ENCODE measurements at regions not wholly inside any gene's neighbourhood (a gene's known extent, or its start where the extent isn't known, plus 50 kb on each side); places are given as distances from the start of the nearest gene placed in this dataset.
"Not testable (repeated sequence)": the region's sequence is repeated elsewhere in the genome, so short reads cannot be mapped to it uniquely, and the experiment has no call there.

DNA sequence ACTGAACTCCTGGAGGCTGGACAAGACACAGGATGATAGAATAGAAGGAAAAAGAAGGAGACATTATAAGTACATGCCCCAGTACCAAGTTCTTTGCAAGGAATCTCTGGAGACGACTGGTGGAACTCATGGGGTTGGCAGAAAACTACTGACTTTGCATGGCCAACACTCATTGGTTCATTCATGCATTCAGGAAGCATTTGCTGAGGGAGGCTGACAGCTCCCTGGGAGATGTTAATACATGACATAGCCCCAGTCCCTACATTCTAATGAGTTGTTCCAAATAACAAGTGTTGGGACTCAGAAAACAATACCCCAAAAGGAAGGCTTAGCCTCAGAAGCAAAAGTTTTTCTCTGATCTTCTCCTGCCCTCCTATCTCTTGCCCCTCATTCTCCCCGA, 172.8 kb upstream of the IRF2BP2 start:
- DNase-seq = no peak

DNA sequence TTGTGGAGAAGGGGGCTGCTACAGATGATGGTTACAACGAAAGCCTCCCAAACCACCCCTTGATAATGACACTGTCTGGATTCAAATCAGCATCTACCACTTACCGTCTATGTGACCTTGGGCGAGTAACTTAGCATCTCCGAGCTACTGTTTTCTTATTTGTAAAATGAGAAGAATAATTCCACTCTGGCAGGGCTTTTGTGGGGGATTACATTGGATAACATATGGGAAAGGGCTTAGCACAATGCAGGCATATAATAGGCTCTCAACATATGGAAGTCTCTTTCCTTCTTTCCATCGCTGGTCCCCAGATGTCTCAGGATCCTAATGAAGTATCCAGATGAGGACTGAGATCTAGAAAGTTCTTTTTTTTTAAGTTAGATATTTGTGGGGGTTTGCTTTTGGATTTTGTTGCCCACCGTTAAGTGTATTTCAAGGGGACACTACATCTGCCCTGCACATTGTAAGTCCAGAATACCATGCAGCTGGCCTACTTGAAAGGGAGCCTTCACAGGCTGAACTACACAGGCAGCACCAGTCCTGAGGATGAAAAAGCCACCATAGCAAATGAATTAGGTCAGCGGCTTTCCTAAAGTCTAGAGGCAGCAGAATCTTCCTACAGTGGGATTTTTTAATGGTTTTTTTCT, 172.2 kb upstream of the IRF2BP2 start:
- no peak for DNase-seq

DNA sequence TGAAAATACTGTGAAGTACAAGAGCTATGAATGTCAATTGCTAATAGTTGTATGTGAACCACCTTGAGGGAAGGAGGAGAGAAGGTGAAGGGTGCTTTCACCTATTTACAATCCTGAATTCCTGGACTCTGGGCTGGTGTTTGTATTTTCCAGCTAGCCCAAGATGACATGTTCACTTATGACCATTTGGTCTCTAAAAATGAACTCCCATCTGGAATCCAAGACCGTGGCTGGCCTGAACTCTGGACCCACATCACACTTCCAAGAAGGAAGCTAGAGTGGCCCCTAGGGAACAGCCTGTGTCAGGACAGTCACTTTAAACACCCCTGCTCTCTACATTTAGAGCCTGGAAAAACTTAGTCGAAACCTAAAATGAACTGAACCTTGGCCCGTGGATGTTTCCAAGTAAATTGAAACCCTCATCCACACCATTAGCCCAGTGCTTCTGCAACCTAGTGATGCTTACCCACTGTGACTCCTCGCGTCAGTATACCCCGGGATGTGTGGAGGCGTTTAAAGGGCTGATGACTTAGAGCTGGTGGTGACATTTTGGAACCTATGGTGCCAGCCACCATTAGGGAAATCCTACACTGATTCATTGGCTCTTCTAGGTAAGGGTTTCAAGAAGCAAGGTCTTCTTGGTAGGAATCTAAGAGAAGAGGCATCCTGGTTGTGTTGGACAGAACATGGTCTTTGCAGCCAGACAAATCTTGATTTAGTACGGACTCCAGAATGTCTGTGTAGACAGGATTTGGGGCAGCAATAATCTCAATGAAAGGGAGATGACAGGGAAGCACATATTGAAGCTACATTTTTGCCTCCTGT, 171.5 kb upstream of the IRF2BP2 start:
- DNase-seq = no peak

DNA sequence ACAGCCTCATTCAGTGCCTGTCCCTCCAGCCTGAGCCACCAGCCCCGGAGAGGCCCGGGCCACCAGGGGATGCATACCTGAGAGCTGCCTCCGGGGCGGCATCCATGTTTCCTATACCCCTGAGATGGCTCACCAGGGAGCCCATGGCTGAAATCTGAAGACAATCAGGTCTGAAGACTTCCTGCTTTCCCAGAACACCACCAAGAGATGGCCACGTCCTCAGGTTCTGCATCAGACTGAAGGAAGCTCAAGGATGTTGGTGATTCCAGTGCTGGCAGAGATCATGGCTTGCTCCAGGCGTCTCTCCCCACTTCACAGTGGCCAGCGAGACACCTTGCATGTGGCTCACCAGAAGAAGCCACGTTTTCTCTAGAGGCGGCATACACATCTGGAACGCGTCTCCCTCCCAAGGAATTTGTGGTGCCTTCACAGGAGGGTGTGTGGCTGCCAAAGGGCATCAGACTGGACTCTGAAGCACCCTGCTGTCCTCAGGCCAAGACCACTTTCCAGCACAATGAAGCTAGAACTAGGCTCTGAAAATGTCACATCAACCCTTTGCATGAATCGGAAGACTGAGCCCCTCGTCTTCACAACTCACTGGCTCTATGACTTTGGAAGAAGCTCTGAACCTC, 170.7 kb upstream of the IRF2BP2 start:
- DNase-seq = no peak

DNA sequence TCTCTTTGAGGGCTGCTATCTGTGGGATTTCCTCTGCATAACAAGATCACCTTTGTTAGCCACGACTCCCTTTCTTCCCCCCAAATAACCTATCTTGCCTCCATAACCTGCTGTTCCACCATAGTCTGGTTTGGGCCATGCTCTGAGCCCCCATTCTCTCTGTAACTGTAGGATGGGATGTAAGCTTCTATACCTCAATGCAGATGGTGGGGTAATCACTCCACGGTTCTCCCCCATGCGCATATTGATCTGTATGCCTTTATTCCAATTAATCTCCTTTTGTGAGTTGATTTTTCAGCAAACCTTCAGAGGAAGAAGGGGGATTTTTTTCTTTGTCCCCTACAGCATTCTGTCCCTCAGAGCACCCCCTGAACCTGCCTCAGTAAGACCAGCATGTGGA, 170.1 kb upstream of the IRF2BP2 start:
- no peak for DNase-seq

DNA sequence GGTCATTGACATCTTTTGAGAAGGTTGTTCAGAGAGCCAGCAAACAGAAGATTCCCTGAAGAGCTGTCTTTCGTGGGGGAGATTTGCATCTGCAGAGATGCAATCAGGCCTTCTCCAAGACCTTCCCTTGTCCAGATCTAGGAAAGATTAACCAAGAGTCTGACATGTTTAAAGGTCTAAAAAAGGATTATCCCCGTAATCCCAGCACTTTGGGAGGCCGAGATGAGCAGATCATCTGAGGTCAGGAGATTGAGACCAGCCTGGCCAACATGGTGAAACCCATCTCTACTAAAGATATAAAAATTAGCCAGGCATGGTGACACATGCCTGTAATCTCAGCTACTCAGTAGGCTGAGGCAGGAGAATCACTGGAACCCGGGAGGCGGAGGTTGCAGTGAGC, 169.6 kb upstream of the IRF2BP2 start:
- DNase-seq = not testable (repeated sequence)

DNA sequence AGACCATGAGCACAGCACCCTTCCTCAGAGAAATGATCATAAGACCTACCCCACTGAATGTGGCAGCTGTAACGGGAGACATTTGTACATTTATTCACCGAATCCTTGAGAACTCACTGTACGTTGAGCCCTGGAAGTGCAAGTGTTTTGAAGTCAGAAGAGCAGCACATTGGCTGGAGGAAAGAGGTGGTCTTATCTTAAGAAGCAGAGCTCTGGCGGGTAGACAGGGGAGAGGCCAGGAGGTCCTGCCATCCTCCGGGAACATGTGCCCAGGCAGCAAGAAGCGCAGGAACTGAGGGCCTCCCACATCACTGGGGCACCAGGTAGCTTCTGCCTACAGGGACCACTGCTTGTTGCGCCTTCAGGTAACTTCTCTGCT, 169.2 kb upstream of the IRF2BP2 start:
- DNase-seq = peak; percentile 15

DNA sequence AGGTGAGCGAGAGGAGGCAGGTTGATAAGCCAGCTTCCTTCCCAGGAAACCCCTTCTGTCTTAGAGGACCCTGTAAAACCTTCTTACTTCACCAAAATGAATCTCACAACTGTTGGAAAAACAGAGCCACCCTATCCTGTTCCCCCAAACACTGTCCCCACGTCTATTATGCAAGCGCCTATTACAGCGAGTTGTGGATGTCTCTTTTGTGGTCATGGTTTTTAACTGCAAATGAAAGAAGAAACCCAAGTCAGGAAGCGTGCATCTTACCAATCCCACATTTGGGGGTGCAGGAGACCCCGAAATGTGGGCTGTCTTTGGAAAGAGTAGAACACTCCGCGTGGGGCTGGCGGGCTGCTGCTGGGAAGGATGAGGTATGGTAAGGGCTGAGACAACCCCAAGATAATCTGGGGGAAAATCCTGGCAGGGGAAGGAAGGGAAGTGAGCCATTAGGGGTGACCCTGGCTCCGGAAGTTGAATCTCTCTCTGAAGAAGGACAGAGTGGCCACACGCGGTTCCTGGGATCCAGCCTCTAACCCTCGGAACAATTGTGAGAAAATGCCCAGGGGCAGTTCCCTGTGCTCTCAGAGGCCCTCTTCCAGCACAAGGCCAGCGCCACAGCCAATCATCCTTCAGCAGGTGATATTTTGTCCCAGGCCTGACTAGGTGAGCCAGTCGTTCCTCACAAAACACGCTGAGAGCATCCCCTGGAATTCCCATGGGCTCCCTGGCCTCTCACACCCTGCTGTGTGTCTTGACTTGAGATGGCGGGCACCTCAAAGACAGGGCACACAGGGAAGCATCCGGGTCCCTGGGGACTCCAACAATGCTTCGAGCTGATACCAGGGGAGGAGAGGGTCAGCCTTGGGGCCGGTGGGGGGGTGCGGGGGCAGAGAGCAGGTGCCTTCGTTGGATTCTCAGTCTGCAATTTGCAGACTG, 168.5 kb upstream of the IRF2BP2 start:
- DNase-seq = peak; percentile 27

DNA sequence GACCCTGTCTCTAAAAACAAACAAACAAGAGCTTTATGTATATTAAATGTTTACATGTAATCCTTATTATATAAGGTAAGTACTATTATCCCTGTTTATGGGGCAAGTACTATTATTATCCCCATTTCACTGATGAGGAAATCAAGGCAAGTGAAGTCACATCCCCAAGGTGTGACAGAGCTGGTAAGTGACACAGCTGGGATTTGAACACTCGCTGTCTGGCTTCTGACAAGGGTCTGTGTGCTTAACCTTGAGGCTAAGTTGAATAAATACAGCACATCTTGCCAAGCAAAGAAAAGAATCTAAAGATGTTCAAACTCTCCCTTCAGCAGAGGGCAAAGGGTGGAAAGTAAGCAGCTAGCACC, 167.9 kb upstream of the IRF2BP2 start:
- no peak for DNase-seq

DNA sequence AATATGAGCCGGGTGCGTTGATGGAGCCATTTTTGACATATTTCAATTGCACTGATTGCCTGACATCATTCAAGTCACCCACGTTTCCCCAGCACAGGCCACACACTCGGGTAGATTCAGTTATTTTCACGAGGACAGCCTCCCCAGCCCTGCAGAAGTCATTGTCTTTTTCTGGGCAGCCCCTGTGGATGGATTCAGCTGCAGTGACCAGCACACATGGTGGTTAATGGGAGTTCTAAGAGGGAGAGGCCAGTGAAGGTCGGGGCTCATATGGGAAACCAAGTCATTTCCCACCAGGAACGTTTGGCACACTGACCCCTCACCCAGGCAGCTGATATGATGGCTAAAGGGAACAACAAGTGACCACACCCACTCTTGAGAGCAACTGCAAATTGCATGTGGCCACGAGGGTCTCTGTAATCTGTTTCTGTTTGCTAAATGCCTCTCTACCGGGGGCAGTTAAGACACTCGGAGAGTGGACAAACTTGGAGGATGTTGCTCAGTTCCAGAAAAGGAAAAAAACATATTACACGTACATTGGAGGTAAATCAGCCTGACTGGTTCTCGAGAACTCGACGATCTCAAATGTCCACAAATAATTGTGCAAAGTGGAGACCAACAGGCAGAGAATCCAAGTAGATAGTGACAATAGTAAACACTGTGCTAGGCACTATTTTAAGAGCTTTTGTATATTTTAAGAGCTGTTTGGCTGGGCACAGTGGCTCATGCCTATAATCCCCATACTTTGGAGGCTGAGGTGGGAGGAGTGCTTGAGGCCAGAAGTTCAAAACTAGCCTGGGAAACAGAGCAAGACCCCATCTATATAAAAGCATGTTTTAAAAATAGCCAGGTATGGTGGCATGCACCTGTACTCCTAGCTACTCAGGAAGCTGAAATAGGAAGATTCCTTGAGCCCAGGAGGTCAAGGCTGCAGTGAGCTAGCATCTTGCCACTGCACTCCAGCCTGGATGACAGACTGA, 167.2 kb upstream of the IRF2BP2 start:
- no peak for DNase-seq

DNA sequence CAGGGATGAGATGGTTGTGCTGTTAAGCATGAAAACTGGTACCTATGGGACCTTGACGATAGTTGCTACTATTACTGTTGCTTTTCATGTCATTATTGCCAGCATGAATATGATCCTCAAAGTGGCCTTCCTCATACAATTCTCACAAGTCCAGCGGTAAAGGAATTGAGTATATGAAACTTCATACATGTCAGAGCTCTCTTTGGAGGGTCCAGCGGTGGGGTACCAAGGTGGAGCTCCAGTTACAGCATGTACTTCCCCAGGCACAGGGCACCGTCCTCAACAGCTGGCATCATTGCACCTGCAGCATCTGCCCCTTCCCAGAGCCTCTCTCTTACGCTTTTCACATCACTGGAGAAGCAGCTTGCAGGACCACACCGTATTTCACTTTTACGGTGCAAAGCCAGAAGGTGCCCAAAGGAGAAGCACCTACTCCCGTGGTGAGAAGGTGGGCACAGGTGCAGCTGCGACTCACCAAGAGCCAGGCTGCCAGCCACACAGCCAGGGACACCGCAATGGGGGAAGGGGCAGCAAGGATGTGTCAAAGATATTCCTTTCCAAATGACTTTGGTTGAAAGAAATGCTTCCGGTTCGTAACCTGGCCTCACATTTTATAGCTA, 166.4 kb upstream of the IRF2BP2 start:
- no peak for DNase-seq

DNA sequence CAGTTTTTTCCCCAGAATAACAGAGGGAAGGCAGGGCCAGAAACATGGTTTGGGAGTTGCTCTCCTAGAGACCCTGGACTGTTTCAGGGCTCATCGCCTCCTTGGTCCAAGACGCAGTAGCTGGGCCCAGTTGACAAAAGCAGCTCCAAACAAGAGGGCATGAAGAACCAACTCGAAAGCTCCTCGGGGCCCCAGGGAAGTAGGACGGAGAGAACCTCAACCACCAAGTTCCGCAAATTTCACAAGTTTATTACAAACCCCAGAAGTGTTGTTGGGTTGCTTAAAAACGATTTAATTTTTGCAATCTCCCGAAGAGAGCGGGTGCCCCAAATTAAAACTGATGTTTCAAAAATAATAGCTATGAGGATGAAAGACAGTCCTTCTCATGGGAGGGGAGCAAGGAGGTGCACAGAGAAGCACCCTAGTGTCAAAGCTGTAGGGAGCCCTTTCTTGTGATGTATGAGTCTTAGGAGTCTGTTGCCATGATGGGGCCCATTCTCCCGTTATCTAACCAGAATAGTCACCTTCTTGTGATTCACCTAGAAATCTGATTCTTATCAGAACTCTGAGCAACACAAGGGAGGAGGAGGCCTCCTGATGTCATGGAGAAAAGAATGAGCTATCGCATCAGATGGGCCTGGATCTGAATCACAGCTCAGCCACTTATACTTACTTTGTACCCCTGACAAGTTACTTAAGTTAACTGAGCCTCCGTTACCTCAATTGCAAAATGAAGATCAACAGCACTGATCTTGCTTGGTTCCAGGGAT, 165.7 kb upstream of the IRF2BP2 start:
- DNase-seq = no peak

DNA sequence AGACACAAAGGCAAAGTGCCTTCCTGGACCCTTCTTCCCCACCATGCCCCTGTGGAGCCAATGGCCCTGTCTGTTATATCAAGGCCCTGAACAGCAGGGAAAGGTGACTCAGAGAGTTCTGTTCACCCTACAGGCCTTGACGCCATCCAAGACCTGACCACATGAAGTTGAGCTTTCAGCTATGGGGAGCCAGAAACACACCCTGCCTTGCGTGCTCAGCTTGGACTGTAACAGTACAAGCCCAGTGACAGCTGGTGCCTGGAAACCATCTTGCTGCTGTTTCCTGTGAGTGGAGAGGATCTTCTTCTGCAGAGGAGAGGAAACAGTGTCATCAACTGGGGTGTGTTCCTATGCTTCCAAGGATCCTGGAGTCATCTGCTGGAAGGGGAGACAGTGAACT, 165.0 kb upstream of the IRF2BP2 start:
- DNase-seq = no peak

DNA sequence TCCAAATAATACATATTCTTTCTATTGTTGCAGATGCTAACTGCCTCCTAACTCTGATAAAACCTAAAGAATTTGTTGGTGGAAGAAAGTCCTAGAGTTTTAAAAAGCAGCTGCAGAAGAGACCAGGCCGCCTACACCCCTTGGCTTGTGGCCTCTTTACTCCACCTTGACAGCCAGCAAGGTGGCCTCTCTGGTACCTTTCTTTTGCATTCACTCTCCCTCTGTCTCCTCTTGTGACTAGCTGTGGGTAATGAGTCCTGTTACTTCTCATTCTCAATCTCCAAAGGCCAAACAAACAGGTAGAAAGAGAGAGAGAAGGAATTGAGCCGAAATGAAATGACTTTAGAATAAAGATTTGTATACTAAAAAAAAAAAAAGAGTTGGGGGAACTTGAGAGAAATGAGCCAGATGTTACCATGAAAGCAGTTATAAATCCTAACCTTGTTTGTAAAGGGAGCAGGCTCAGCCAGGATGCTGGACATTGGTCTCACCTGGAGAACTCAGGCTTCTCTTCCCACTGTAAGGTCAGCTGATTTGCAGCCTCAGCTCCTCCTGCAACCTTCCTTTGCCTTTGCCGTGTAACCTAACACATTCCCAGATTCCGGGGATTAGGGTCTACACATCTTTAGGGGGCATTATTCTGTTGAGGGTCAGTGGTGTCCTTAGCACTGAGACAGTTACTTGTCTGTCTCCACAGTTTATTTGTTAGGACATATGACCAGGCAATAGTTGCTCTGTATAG, 164.1 kb upstream of the IRF2BP2 start:
- DNase-seq = no peak

DNA sequence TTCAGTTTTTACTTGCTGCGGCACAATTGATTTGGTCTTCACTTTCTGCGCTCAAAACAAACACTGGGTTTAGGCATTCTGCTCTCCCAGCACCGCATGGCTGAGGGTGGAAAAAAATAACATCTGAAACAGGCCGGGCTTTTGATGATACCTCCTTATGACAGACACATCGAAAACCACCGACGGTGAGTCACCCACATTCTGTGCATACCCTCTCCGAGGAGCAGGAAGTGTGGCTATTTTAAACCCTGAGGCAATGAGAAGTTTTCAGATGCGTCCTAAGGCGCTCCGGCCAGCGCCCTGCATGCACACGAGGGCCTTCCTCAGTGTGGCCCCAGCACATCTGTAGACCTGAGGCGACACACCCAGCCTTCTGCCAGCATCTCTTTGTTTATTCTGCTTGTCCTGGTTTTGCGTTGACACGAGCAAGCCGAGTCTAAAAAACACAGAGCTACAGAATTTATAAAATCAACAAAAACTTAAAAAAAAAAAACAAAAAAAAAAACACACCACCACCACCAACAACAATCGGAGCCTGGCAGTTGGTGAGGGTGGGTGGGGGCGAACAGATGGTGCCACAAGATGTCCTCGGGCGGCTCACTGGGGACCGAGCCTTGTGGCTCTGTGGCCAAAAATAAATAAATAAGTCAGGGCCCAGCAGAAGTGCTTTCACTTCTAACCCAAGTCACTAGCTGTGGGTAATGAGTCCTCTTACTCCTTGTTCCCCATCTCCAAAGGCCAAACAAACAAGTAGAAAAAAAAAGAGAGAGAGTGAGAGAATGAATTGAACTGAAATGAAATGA, 162.6 kb upstream of the IRF2BP2 start:
- DNase-seq = peak; percentile 90

DNA sequence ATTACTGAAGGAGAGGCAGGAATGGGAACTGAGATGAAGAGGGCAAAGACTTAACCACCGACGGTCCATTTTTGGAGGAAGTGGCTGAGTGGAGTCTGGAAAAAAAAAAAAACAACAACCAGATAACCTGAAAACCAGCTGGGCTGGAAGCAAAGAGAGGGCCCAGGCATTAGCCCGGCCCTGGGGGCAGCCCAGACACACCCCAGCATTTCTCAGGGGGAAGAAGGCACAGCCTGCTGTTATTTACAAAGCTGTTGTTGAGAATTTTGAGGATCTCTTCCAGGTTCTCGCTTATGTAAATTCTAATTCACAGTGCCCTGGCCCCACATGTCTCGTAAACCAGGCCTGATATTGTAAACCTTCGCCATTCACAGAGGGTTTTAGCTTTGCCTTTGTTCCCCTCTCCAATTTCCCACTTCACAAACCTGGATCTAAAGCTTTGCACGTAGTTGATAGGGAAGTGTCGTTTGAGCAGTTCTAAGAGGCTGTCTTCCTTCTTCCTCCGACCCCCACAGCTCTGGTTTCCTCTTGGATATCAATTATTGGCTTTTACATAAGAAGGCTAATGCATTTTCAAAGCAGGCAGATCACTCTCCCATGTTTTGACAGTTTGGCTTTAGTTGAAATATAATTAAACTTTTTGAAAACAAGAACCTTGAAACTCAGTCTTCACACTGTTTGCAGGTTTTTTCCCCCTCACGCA, 161.8 kb upstream of the IRF2BP2 start:
- no peak for DNase-seq

DNA sequence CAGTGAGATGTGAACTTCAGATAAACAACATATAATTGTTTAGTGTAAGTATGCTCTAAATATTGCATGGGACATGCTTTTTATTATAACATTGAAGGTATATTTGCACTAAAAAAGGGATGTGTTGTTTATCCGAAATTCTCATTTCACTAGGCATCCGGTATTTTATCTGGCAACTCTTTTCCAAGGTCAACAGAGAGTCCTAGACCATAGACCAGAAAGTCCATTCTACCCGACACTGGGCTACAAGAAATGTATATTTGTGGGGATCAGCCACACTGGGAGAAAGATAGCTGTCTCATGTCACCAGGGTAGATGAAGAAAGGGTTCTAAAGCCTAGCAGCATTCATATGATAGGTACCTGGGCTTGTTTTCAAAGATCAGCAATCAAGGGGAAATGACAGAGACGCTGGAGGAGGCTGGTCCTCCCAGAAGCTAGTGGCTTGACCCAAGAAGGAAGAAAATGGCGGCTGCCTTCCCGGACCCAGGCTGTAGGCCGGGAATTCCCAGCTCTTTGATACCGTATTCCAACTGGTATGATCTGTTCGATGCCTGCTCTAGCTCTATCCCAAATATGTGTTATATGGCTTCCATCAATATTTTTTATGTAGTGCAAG, 161.1 kb upstream of the IRF2BP2 start:
- DNase-seq = no peak

Data from NK-92 treated with Interleukin-12 subunit alpha and Interleukin-12 subunit beta, amount 100 ng/mL, for 24 hours (cell line).